HL-60 (cell line): ENCODE measurements at regions not wholly inside any gene's neighbourhood (a gene's known extent, or its start where the extent isn't known, plus 50 kb on each side); places are given as distances from the start of the nearest gene placed in this dataset.

Experiments
- CTCF ChIP-seq: IDR thresholded peaks from one replicate; pipeline ENCODE4 v1.5.1; 2011; ENCODE audit warnings: low read length, control low read depth, inconsistent platforms; ENCODE audit not compliant: insufficient read depth
- GABPA ChIP-seq: IDR thresholded peaks from 2 replicates; pipeline ENCODE4 v1.6.1; 2012; ENCODE audit warnings: low read depth
- TF ChIP-seq, protein P1 (sequence below): IDR thresholded peaks from 2 replicates; pipeline ENCODE4 v1.6.1; 2012; ENCODE audit warnings: low read depth; ENCODE audit not compliant: insufficient replicate concordance

DNA sequence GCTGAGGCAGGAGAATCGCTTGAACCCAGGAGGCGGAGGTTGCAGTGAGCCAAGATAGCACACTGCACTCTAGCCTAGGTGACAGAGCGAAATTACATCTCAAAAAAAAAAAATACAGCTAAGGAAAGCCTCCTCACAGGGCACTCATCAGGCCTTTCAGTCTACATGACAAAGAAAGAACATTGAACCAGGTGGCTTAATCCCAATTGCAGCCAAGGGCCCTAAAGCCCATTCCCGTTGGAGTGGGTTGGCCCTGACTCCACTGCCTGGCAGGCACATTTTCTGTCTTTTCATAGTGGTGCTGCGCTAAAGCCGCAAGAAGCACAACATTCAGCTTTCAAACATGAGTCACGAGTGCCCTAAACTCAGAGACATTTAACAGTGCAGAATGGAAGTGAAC, 372.5 kb downstream of the RNF144A start:
- TF ChIP-seq GABPA, result no peak
- TF ChIP-seq CTCF, result no peak
- TF ChIP-seq, protein P1, sequence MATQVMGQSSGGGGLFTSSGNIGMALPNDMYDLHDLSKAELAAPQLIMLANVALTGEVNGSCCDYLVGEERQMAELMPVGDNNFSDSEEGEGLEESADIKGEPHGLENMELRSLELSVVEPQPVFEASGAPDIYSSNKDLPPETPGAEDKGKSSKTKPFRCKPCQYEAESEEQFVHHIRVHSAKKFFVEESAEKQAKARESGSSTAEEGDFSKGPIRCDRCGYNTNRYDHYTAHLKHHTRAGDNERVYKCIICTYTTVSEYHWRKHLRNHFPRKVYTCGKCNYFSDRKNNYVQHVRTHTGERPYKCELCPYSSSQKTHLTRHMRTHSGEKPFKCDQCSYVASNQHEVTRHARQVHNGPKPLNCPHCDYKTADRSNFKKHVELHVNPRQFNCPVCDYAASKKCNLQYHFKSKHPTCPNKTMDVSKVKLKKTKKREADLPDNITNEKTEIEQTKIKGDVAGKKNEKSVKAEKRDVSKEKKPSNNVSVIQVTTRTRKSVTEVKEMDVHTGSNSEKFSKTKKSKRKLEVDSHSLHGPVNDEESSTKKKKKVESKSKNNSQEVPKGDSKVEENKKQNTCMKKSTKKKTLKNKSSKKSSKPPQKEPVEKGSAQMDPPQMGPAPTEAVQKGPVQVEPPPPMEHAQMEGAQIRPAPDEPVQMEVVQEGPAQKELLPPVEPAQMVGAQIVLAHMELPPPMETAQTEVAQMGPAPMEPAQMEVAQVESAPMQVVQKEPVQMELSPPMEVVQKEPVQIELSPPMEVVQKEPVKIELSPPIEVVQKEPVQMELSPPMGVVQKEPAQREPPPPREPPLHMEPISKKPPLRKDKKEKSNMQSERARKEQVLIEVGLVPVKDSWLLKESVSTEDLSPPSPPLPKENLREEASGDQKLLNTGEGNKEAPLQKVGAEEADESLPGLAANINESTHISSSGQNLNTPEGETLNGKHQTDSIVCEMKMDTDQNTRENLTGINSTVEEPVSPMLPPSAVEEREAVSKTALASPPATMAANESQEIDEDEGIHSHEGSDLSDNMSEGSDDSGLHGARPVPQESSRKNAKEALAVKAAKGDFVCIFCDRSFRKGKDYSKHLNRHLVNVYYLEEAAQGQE, result no peak
